ENCODE measurements at regions not wholly inside any gene's neighbourhood (a gene's known extent, or its start where the extent isn't known, plus 50 kb on each side); places are given as distances from the start of the nearest gene placed in this dataset.

DNA sequence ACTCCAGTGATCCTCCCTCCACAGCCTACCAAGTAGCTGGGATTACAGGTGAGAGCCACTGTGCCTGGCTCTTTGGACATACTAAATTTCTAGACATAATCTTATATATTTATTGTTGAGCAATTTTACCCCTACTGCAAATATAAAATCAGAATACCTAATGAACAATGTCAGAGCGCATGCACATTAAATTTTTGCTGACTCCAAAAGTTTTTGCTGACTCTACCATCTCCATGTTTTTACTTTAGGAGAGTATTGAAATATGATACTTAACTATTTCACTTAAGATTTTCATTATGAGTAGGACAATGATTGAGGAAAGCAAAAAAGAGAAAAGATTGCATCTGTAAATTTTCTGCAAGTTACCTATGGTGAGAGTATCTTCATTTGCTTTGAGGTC lies 402.3 kb downstream of the LRRC70 start:
- TF ChIP-seq, protein P1, sequence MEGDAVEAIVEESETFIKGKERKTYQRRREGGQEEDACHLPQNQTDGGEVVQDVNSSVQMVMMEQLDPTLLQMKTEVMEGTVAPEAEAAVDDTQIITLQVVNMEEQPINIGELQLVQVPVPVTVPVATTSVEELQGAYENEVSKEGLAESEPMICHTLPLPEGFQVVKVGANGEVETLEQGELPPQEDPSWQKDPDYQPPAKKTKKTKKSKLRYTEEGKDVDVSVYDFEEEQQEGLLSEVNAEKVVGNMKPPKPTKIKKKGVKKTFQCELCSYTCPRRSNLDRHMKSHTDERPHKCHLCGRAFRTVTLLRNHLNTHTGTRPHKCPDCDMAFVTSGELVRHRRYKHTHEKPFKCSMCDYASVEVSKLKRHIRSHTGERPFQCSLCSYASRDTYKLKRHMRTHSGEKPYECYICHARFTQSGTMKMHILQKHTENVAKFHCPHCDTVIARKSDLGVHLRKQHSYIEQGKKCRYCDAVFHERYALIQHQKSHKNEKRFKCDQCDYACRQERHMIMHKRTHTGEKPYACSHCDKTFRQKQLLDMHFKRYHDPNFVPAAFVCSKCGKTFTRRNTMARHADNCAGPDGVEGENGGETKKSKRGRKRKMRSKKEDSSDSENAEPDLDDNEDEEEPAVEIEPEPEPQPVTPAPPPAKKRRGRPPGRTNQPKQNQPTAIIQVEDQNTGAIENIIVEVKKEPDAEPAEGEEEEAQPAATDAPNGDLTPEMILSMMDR (IDR thresholded peaks at IDR 0.05), result no peak
- TF ChIP-seq POLR2A (IDR thresholded peaks at IDR 0.05), result no peak
